Fibroblast of lung (primary cell): ENCODE measurements at regions not wholly inside any gene's neighbourhood (a gene's known extent, or its start where the extent isn't known, plus 50 kb on each side); places are given as distances from the start of the nearest gene placed in this dataset.

Experiments used
- DNase-seq, 2 donors: peaks; one replicate each; pipeline versions ENCODE4 v3.0.0 to v3.0.0-alpha.2; 2010; ENCODE audit warnings: low read depth in 2 of 2
- H2AFZ ChIP-seq: 2 replicates; pipeline ENCODE4 v1.5.1; 2012; ENCODE audit warnings: low read length, control low read depth, inconsistent platforms
- H3K27ac ChIP-seq: 2 replicates; pipeline ENCODE4 v1.5.1; 2011; ENCODE audit warnings: low read length, control low read depth; ENCODE audit not compliant: insufficient read depth
- H3K27me3 ChIP-seq: 2 replicates; pipeline ENCODE4 v1.5.1; 2011; ENCODE audit warnings: mild to moderate bottlenecking, low read length; ENCODE audit not compliant: control insufficient read depth, insufficient read depth
- H3K36me3 ChIP-seq: 2 replicates; pipeline ENCODE4 v1.5.1; 2011; ENCODE audit warnings: low read length; ENCODE audit not compliant: control insufficient read depth, insufficient read depth
- H3K4me1 ChIP-seq: 2 replicates; pipeline ENCODE4 v1.5.1; 2011; ENCODE audit warnings: low read length; ENCODE audit not compliant: control insufficient read depth, insufficient read depth; ENCODE audit errors: extremely low read depth
- H3K4me2 ChIP-seq: 2 replicates; pipeline ENCODE4 v1.5.1; 2011; ENCODE audit warnings: low read length, control low read depth; ENCODE audit not compliant: insufficient read depth; ENCODE audit errors: extremely low read depth
- H3K4me3 ChIP-seq, 4 experiments: fragments of 200-600 bp in 1 of 4; sonication (generic) in 1 of 4; replicated peaks in 1 of 4; 2 replicates each; pipeline ENCODE4 v1.5.1; 2011 to 2016; ENCODE audit warnings: low read length in 4 of 4, low read depth in 3 of 4, mild to moderate bottlenecking in 3 of 4, control low read depth in 2 of 4, inconsistent platforms in 1 of 4, mixed read lengths in 1 of 4; ENCODE audit not compliant: insufficient read depth in 1 of 4; ENCODE audit errors: control extremely low read depth in 1 of 4
- H3K79me2 ChIP-seq: 2 replicates; pipeline ENCODE4 v1.5.1; 2012; ENCODE audit warnings: mild to moderate bottlenecking, low read length, inconsistent platforms; ENCODE audit not compliant: control insufficient read depth, insufficient read depth
- H3K9ac ChIP-seq: 2 replicates; pipeline ENCODE4 v1.5.1; 2011; ENCODE audit warnings: mild to moderate bottlenecking, low read length, control low read depth; ENCODE audit not compliant: insufficient read depth
- H3K9me3 ChIP-seq: 2 replicates; pipeline ENCODE4 v1.5.1; 2012; ENCODE audit warnings: low read depth, low read length; ENCODE audit not compliant: control insufficient read depth, insufficient read depth
- H4K20me1 ChIP-seq: 2 replicates; pipeline ENCODE4 v1.5.1; 2011; ENCODE audit warnings: low read length; ENCODE audit not compliant: control insufficient read depth, insufficient read depth; ENCODE audit errors: extremely low read depth
- EZH2 ChIP-seq: IDR thresholded peaks from 2 replicates; pipeline ENCODE4 v1.5.1; 2012; ENCODE audit warnings: low read length, control low read depth, mild to moderate bottlenecking; ENCODE audit errors: missing control alignments
- TF ChIP-seq, protein P1 (sequence below), 2 donors: IDR thresholded peaks in 1 of 2; conservative IDR thresholded peaks in 1 of 2; 1 replicate in 1 of 2; 2 replicates in 1 of 2; pipeline ENCODE4 v1.5.1; 2011 to 2012; ENCODE audit warnings: low read length in 2 of 2, control low read depth in 1 of 2, inconsistent platforms in 1 of 2, low read depth in 1 of 2, mild to moderate bottlenecking in 1 of 2

DNA sequence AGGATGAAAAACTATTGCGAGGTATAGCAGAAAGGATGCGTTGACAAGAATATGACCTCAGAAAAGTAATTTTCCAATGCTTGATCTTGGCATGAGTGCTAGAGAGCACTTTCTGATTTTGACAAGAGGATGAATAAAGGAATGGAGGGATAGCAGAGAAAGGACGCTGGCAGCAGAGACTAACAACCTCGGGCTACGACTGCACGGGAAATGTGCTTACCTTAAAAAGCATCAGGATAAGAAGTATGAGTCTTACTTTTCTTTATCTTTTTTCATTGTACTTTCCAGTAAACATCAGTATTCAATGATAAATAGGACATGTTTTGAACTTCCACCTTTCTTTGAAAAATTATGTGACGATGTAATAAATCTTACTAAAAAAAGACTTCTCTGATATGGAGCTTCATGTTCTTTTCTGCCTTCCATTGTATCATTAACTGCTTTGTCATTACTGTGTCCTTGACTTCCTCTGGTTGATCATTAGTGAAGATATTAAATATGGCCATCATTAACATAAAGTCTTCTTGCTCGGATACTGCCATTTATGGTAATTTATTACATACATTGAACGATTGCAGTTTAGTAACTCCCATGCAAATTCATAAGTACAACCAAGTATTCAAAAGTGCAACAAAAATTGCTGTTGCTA is 265.6 kb downstream of the DSEL start:
- Histone ChIP-seq H4K20me1 (no peaks in the 10 kb centered on the region), H3K9me3 (no peaks in the 10 kb centered on the region), H3K36me3 (no peaks in the 10 kb centered on the region), H3K9ac (no peak overlapping the region), H2AFZ (no peak overlapping the region), H3K4me2 (no peak overlapping the region), H3K4me3 (no peak overlapping the region), H3K27ac (no peak overlapping the region), H3K79me2 (no peaks in the 10 kb centered on the region), H3K4me1 (no peaks in the 10 kb centered on the region), H3K27me3 (no peaks in the 10 kb centered on the region)
- TF ChIP-seq EZH2, result no peak
- TF ChIP-seq, protein P1, sequence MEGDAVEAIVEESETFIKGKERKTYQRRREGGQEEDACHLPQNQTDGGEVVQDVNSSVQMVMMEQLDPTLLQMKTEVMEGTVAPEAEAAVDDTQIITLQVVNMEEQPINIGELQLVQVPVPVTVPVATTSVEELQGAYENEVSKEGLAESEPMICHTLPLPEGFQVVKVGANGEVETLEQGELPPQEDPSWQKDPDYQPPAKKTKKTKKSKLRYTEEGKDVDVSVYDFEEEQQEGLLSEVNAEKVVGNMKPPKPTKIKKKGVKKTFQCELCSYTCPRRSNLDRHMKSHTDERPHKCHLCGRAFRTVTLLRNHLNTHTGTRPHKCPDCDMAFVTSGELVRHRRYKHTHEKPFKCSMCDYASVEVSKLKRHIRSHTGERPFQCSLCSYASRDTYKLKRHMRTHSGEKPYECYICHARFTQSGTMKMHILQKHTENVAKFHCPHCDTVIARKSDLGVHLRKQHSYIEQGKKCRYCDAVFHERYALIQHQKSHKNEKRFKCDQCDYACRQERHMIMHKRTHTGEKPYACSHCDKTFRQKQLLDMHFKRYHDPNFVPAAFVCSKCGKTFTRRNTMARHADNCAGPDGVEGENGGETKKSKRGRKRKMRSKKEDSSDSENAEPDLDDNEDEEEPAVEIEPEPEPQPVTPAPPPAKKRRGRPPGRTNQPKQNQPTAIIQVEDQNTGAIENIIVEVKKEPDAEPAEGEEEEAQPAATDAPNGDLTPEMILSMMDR (conservative IDR thresholded peaks at IDR 0.05 in 1 of 2, IDR thresholded peaks at IDR 0.05 in 1 of 2; ENCODE audit: low read depth in 1 of 2, low read length in 2 of 2), result no peak
- DNase-seq, result no peak

DNA sequence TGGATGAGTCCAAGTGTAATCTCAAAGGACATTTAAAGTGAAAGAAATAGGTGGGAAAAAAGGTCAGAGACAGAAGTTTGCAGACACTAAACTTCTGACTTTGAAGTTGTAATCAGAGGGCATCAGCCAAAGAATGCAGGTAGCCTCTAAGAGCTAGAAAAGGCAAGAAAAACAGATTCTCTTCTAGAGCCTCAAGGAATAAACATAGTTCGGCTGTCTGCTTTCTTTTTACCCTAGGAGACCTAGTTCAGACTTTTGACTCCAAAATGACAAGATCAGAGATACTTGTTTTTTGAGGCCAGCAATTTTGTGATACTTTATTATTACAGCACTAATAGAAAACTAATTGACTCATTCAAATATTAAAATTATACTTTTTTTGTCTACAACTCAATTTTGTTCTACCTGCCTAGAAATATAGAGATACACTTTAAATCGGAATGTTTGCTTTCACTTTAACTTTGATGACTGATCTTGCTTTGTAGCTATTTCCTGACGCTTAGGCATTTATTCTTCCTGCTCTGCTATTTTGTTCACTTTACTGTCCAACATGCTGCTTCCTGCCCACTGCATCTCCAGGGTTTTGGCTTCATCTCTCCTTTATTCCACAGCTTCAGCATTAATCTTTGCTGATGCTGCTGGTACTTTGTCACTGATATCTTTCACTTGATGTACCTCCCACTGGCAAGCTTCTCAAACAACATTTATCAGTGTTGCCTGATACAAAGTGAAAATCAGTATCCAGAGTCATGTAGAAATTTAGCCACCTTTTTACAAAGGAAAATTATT is 272.5 kb downstream of the DSEL start:
- H3K27ac ChIP-seq, result no peak overlapping the region
- TF ChIP-seq EZH2, result no peak
- TF ChIP-seq, protein P1 (conservative IDR thresholded peaks at IDR 0.05 in 1 of 2, IDR thresholded peaks at IDR 0.05 in 1 of 2; ENCODE audit: low read depth in 1 of 2, low read length in 2 of 2), result no peak
- peak in 1 of 2 donors; percentile 28 for DNase-seq

DNA sequence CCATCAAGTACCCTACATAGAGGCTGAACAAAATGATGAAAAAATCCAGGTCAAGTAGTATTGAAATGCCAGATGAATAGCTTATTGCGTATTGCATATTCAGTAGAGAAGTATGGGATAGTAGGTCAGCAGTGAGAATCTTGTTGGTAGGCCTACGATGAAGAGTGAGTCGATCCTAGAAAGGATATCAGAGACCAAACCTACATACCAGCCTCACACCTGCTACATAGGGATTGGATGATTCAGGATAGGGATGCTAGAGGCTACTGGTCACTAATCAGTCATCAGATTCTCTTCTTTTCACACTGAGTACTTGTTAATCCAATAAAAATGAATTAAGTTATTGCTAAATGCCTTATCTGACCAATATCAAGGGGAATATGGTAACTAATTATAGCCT is 274.5 kb downstream of the DSEL start:
- no peaks in the 10 kb centered on the region for H3K36me3 ChIP-seq
- no peak overlapping the region for H3K4me3 ChIP-seq
- no peak overlapping the region for H3K9ac ChIP-seq
- DNase-seq, result no peak
- no peak overlapping the region for H2AFZ ChIP-seq
- no peaks in the 10 kb centered on the region for H3K27me3 ChIP-seq
- TF ChIP-seq, protein P1 (conservative IDR thresholded peaks at IDR 0.05 in 1 of 2, IDR thresholded peaks at IDR 0.05 in 1 of 2; ENCODE audit: low read depth in 1 of 2, low read length in 2 of 2), result no peak
- no peak for TF ChIP-seq EZH2
- H4K20me1 ChIP-seq, result no peaks in the 10 kb centered on the region
- no peak overlapping the region for H3K4me2 ChIP-seq
- H3K27ac ChIP-seq, result no peak overlapping the region
- H3K9me3 ChIP-seq, result no peaks in the 10 kb centered on the region
- no peaks in the 10 kb centered on the region for H3K79me2 ChIP-seq
- H3K4me1 ChIP-seq, result no peaks in the 10 kb centered on the region

More for the DNA sequence above, 272.5 kb downstream of the DSEL start:
- H3K79me2 ChIP-seq, result no peaks in the 10 kb centered on the region
- H3K4me2 ChIP-seq, result peak overlapping the region; percentile 99
- H2AFZ ChIP-seq, result peak overlapping the region; percentile 96
- no peaks in the 10 kb centered on the region for H3K9me3 ChIP-seq
- no peaks in the 10 kb centered on the region for H3K27me3 ChIP-seq
- H3K36me3 ChIP-seq, result no peaks in the 10 kb centered on the region
- H3K9ac ChIP-seq, result no peak overlapping the region
- no peaks in the 10 kb centered on the region for H3K4me1 ChIP-seq
- peak overlapping the region; percentile 20 to 53 (median 38) for H3K4me3 ChIP-seq
- H4K20me1 ChIP-seq, result no peaks in the 10 kb centered on the region
